Loucy (cell line): ENCODE measurements at regions not wholly inside any gene's neighbourhood (a gene's known extent, or its start where the extent isn't known, plus 50 kb on each side); places are given as distances from the start of the nearest gene placed in this dataset.

Experiments
- H2AFZ ChIP-seq: fragments of 200-600 bp; sonication (generic); 2 replicates; pipeline ENCODE4 v1.6.0; 2016; ENCODE audit warnings: antibody characterized with exemption, mild to moderate bottlenecking, low read length, moderate library complexity
- H3F3A ChIP-seq: fragments of 200-600 bp; 2 replicates; pipeline ENCODE4 v1.6.0; 2016; ENCODE audit warnings: antibody characterized with exemption, low read depth, mild to moderate bottlenecking
- H3K27me3 ChIP-seq: fragments of 200-600 bp; sonication (generic); 2 replicates; pipeline ENCODE4 v1.6.1; 2014; ENCODE audit warnings: low read length, mild to moderate bottlenecking; ENCODE audit not compliant: insufficient read depth, poor library complexity, severe bottlenecking
- H3K36me3 ChIP-seq: fragments of 200-600 bp; sonication (generic); 2 replicates; pipeline ENCODE4 v1.6.1; 2016; ENCODE audit warnings: low read length; ENCODE audit not compliant: insufficient read depth
- H3K4me1 ChIP-seq: fragments of 200-600 bp; sonication (generic); 2 replicates; pipeline ENCODE4 v1.5.1; 2014; ENCODE audit warnings: low read length, mild to moderate bottlenecking; ENCODE audit not compliant: insufficient read depth, poor library complexity, severe bottlenecking
- H3K4me2 ChIP-seq: fragments of 200-600 bp; sonication (generic); 2 replicates; pipeline ENCODE4 v1.6.0; 2014; ENCODE audit warnings: antibody characterized with exemption, low read length, low read depth, mild to moderate bottlenecking; ENCODE audit not compliant: poor library complexity, severe bottlenecking
- H3K4me3 ChIP-seq: fragments of 200-600 bp; sonication (generic); 2 replicates; pipeline ENCODE4 v1.5.1; 2014; ENCODE audit warnings: low read length, mild to moderate bottlenecking, mixed read lengths; ENCODE audit not compliant: poor library complexity, severe bottlenecking
- H3K79me2 ChIP-seq: fragments of 200-600 bp; sonication (generic); 2 replicates; pipeline ENCODE4 v1.6.1; 2014; ENCODE audit warnings: low read length; ENCODE audit not compliant: insufficient read depth
- H3K9ac ChIP-seq: fragments of 200-600 bp; sonication (generic); 2 replicates; pipeline ENCODE4 v1.6.0; 2014; ENCODE audit warnings: mild to moderate bottlenecking, low read depth, low read length, moderate library complexity; ENCODE audit not compliant: poor library complexity, severe bottlenecking
- H3K9me2 ChIP-seq: fragments of 200-600 bp; sonication (generic); replicated peaks from 2 replicates; pipeline ENCODE4 v1.6.1; 2016; ENCODE audit warnings: low read depth, low read length, mixed read lengths
- H3K9me3 ChIP-seq: fragments of 200-600 bp; sonication (generic); 2 replicates; pipeline ENCODE4 v1.6.1; 2014; ENCODE audit warnings: mild to moderate bottlenecking, antibody characterized with exemption, low read length, low read depth; ENCODE audit not compliant: insufficient read depth
- H4K20me1 ChIP-seq: fragments of 200-600 bp; sonication (generic); 2 replicates; pipeline ENCODE4 v1.6.0; 2014; ENCODE audit warnings: antibody characterized with exemption, low read length, mild to moderate bottlenecking; ENCODE audit not compliant: insufficient read depth, poor library complexity, severe bottlenecking
- EZH2phosphoT487 ChIP-seq: fragments of 200-600 bp; IDR thresholded peaks from 2 replicates; pipeline ENCODE4 v1.6.1; 2018; ENCODE audit warnings: antibody characterized with exemption, mild to moderate bottlenecking, moderate library complexity, borderline replicate concordance
- TF ChIP-seq, protein P1 (sequence below): fragments of 200-600 bp; sonication (generic); conservative IDR thresholded peaks from 2 replicates; pipeline ENCODE4 v1.5.1; 2014; ENCODE audit warnings: mild to moderate bottlenecking, antibody characterized with exemption, low read length

DNA sequence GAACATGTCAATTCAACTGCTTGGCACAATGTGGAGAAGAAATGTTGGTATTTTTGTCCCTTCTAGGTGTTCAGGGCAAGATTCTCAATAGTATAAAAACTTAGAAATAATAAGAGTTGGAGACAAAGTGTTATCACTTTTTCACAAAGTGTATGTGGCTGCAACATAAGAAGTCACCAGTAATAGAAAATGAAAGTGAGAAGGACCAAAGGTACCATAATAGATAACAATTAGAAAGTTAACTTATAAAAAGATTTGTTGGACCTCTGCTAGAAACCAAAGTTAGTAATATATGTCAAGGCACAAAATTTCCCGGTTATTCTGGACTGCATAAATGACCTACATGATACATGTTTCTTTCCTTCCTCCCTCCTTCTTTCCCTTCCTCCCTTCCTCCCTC lies 1535.3 kb downstream of the EFNA5 start:
- Histone ChIP-seq H3F3A (no peaks in the 10 kb centered on the region), H3K4me1 (no peaks in the 10 kb centered on the region), H3K27me3 (no peaks in the 10 kb centered on the region), H2AFZ (no peak overlapping the region), H3K9me2 (no peaks in the 10 kb centered on the region), H3K9me3 (no peaks in the 10 kb centered on the region), H3K9ac (no peak overlapping the region), H3K4me2 (no peak overlapping the region), H3K79me2 (no peaks in the 10 kb centered on the region), H4K20me1 (no peaks in the 10 kb centered on the region), H3K36me3 (no peaks in the 10 kb centered on the region), H3K4me3 (no peak overlapping the region)
- TF ChIP-seq EZH2phosphoT487: no peak
- TF ChIP-seq, protein P1, sequence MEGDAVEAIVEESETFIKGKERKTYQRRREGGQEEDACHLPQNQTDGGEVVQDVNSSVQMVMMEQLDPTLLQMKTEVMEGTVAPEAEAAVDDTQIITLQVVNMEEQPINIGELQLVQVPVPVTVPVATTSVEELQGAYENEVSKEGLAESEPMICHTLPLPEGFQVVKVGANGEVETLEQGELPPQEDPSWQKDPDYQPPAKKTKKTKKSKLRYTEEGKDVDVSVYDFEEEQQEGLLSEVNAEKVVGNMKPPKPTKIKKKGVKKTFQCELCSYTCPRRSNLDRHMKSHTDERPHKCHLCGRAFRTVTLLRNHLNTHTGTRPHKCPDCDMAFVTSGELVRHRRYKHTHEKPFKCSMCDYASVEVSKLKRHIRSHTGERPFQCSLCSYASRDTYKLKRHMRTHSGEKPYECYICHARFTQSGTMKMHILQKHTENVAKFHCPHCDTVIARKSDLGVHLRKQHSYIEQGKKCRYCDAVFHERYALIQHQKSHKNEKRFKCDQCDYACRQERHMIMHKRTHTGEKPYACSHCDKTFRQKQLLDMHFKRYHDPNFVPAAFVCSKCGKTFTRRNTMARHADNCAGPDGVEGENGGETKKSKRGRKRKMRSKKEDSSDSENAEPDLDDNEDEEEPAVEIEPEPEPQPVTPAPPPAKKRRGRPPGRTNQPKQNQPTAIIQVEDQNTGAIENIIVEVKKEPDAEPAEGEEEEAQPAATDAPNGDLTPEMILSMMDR: no peak

DNA sequence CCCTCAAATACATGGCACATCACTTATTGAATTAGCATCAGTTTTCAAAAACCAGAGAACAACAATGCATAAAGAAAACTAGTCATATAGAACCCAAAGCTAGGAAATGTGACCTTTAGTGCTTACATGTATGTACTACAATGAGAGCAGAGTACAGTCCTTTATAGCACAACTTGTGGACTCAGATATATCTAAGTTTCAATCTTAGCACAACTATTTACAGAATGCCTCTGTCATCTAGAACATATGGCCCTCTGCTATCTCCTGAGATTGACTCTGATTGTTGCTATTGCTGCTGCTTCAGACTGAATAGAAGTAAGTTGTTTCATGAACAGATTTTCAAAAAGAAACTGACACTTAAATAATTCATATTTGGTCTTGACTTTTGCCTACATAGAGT lies 1536.2 kb downstream of the EFNA5 start:
- Histone ChIP-seq H3K27me3 (no peaks in the 10 kb centered on the region), H4K20me1 (no peaks in the 10 kb centered on the region), H2AFZ (no peak overlapping the region), H3K4me3 (no peak overlapping the region), H3K4me1 (no peaks in the 10 kb centered on the region), H3K79me2 (no peaks in the 10 kb centered on the region), H3K9me3 (no peaks in the 10 kb centered on the region), H3K9me2 (no peaks in the 10 kb centered on the region), H3K36me3 (no peaks in the 10 kb centered on the region), H3F3A (no peaks in the 10 kb centered on the region), H3K4me2 (no peak overlapping the region), H3K9ac (no peak overlapping the region)
- TF ChIP-seq, protein P1: no peak
- TF ChIP-seq EZH2phosphoT487: no peak

DNA sequence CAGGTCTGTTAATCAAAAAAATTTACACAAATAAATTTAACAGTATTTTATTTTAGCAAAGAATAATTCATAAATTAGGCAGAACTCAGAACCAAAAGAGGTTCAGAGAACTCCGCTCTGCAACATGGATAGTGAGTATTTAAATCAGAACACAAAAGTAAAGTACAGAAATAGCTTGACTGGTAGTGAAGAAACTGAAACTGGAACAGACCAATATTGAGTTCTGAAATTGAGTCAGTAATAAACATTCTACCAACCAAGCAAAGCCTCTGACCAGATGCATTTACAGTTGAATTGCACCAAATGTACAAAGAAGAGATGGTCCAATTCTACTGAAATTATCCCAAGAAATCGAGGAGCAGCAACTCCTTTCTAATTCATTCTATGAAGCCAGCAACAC lies 1542.8 kb downstream of the EFNA5 start:
- H3K4me2 ChIP-seq: no peak overlapping the region
- no peak overlapping the region for H2AFZ ChIP-seq

More for the DNA sequence above, 1542.8 kb downstream of the EFNA5 start:
- H3K36me3 ChIP-seq: no peaks in the 10 kb centered on the region
- no peaks in the 10 kb centered on the region for H3K27me3 ChIP-seq
- H3K79me2 ChIP-seq: no peaks in the 10 kb centered on the region
- no peaks in the 10 kb centered on the region for H3F3A ChIP-seq
- H3K9me3 ChIP-seq: no peaks in the 10 kb centered on the region
- H4K20me1 ChIP-seq: no peaks in the 10 kb centered on the region
- no peaks in the 10 kb centered on the region for H3K9me2 ChIP-seq
- TF ChIP-seq, protein P1: no peak
- TF ChIP-seq EZH2phosphoT487: no peak
- H3K4me1 ChIP-seq: no peaks in the 10 kb centered on the region
- no peak overlapping the region for H3K9ac ChIP-seq
- H3K4me3 ChIP-seq: no peak overlapping the region
